Neural cell (in vitro differentiated cells): ENCODE measurements at regions not wholly inside any gene's neighbourhood (a gene's known extent, or its start where the extent isn't known, plus 50 kb on each side); places are given as distances from the start of the nearest gene placed in this dataset.
"Not testable (repeated sequence)": the region's sequence is repeated elsewhere in the genome, so short reads cannot be mapped to it uniquely, and the experiment has no call there.

Experiments
- H2AFZ ChIP-seq: fragments of 200-600, 300-800 bp; sonication (generic), shearing (Covaris generic); 2 replicates; pipeline ENCODE4 v1.6.0; 2014; ENCODE audit warnings: low read depth, mild to moderate bottlenecking, antibody characterized with exemption, low read length, moderate library complexity
- H3F3A ChIP-seq: fragments of 200-600 bp; shearing (Covaris generic); 2 replicates; pipeline ENCODE4 v1.6.1; 2016; ENCODE audit warnings: mild to moderate bottlenecking, moderate library complexity, mixed read lengths, antibody characterized with exemption, low read length; ENCODE audit not compliant: insufficient read depth, poor library complexity, severe bottlenecking
- H3K27ac ChIP-seq: fragments of 200-600, 300-800 bp; sonication (generic), shearing (Covaris generic); 2 replicates; pipeline ENCODE4 v1.5.1; 2014; ENCODE audit warnings: mild to moderate bottlenecking, low read length, moderate library complexity
- H3K27me3 ChIP-seq: fragments of 300-800, 200-600 bp; sonication (generic), shearing (Covaris generic); 2 replicates; pipeline ENCODE4 v1.6.0; 2014; ENCODE audit warnings: mild to moderate bottlenecking, low read depth, low read length, moderate library complexity; ENCODE audit not compliant: insufficient read depth
- H3K36me3 ChIP-seq: fragments of 300-800, 200-600 bp; sonication (generic), shearing (Covaris generic); 2 replicates; pipeline ENCODE4 v1.5.1; 2014; ENCODE audit warnings: mild to moderate bottlenecking, antibody characterized with exemption, low read length, moderate library complexity; ENCODE audit not compliant: insufficient read depth
- H3K4me2 ChIP-seq: fragments of 300-800, 200-600 bp; sonication (generic), shearing (Covaris generic); 2 replicates; pipeline ENCODE4 v1.6.0; 2014; ENCODE audit warnings: mild to moderate bottlenecking, low read length
- H3K4me3 ChIP-seq: fragments of 300-800, 200-600 bp; sonication (generic), shearing (Covaris generic); 2 replicates; pipeline ENCODE4 v1.5.1; 2014; ENCODE audit warnings: mild to moderate bottlenecking, low read length, moderate library complexity
- H3K79me2 ChIP-seq: fragments of 200-600 bp; shearing (Covaris generic); replicated peaks from 2 replicates; pipeline ENCODE4 v1.6.0; 2014; ENCODE audit warnings: mild to moderate bottlenecking, low read length, moderate library complexity; ENCODE audit not compliant: insufficient read depth
- H3K9ac ChIP-seq: fragments of 300-800, 200-600 bp; sonication (generic), shearing (Covaris generic); 2 replicates; pipeline ENCODE4 v1.6.1; 2016; ENCODE audit warnings: mild to moderate bottlenecking, low read length, mixed read lengths
- H3K9me2 ChIP-seq: fragments of 200-600 bp; shearing (Covaris generic); 2 replicates; pipeline ENCODE4 v1.6.1; 2016; ENCODE audit warnings: mild to moderate bottlenecking, low read length, mixed read lengths; ENCODE audit not compliant: insufficient read depth
- H3K9me3 ChIP-seq: fragments of 200-600, 300-800 bp; sonication (generic), shearing (Covaris generic); 2 replicates; pipeline ENCODE4 v1.6.1; 2016; ENCODE audit warnings: mild to moderate bottlenecking, mixed run types, low read length, moderate library complexity, mixed read lengths
- H4K20me1 ChIP-seq: fragments of 200-600 bp; shearing (Covaris generic); 2 replicates; pipeline ENCODE4 v1.6.1; 2016; ENCODE audit warnings: mild to moderate bottlenecking, mixed run types; ENCODE audit not compliant: insufficient read depth
- CTCF ChIP-seq: fragments of 450-650 bp; IDR thresholded peaks from 2 replicates; pipeline ENCODE4 v1.5.1; 2014; ENCODE audit warnings: antibody characterized with exemption, mild to moderate bottlenecking, moderate library complexity; ENCODE audit not compliant: poor library complexity, severe bottlenecking
- EP300 ChIP-seq: fragments of 450-650 bp; conservative IDR thresholded peaks from 2 replicates; pipeline ENCODE4 v1.6.1; 2014; ENCODE audit warnings: antibody characterized with exemption, mild to moderate bottlenecking, moderate library complexity; ENCODE audit not compliant: poor library complexity, severe bottlenecking
- EZH2 ChIP-seq: fragments of 200-600, 300-800 bp; shearing (Covaris generic), sonication (generic); IDR thresholded peaks from 2 replicates; pipeline ENCODE4 v1.6.1; 2014; ENCODE audit warnings: antibody characterized with exemption, low read length, borderline replicate concordance, mild to moderate bottlenecking; ENCODE audit not compliant: insufficient read depth, poor library complexity, severe bottlenecking
- MXI1 ChIP-seq: fragments of 450-650 bp; conservative IDR thresholded peaks from 2 replicates; pipeline ENCODE4 v1.6.1; 2014; ENCODE audit warnings: antibody characterized with exemption, mild to moderate bottlenecking; ENCODE audit not compliant: poor library complexity, severe bottlenecking
- POLR2AphosphoS5 ChIP-seq: IDR thresholded peaks from 2 replicates; pipeline ENCODE4 v1.6.1; 2012
- RAD21 ChIP-seq: fragments of 450-650 bp; conservative IDR thresholded peaks from 2 replicates; pipeline ENCODE4 v1.6.1; 2014; ENCODE audit warnings: antibody characterized with exemption, mild to moderate bottlenecking, moderate library complexity
- SMC3 ChIP-seq: fragments of 450-650 bp; conservative IDR thresholded peaks from 2 replicates; pipeline ENCODE4 v1.6.1; 2014; ENCODE audit warnings: antibody characterized with exemption, mild to moderate bottlenecking, moderate library complexity; ENCODE audit not compliant: poor library complexity
- TAF1 ChIP-seq: IDR thresholded peaks from 2 replicates; pipeline ENCODE4 v1.6.1; 2012; ENCODE audit warnings: low read depth
- TF ChIP-seq, protein P1 (sequence below): IDR thresholded peaks from 2 replicates; pipeline ENCODE4 v1.6.1; 2012; ENCODE audit warnings: borderline replicate concordance

DNA sequence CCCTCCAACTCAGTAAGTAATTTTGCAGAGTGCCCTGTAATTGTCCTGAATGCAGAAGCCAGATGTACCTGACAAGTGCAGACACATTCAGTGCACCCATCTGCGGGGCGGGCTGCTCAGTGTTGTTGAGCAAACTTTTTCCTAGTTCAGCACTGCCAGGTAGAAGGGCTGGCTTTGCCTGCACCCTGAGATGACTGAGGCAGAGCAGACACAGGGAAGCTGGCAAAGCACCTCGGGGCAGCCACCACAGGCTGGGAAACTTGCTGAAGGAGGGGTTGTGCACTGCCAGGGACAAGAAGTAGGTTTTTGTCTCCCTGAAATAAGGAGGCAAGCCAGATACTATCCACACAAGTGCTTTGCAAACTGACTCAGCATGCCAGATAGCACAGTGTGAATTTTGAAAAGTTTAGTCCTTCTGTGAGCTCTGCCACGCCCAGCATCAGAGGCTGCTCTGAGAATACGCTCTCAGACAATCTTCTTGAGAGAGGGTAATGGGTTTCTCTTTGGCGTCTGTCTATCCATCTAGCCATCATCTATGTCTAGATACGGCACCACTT is 62.3 kb downstream of the SOWAHC start:
- no peak overlapping the region for H2AFZ ChIP-seq
- H3K27me3 ChIP-seq: no peaks in the 10 kb centered on the region
- no peaks in the 10 kb centered on the region for H3K9me3 ChIP-seq
- no peaks in the 10 kb centered on the region for H4K20me1 ChIP-seq
- no peak overlapping the region for H3K4me3 ChIP-seq
- no peaks in the 10 kb centered on the region for H3K79me2 ChIP-seq
- no peak overlapping the region for H3K9ac ChIP-seq
- no peaks in the 10 kb centered on the region for H3K9me2 ChIP-seq
- no peaks in the 10 kb centered on the region for H3F3A ChIP-seq
- H3K36me3 ChIP-seq: no peaks in the 10 kb centered on the region
- no peak for TF ChIP-seq EP300
- TF ChIP-seq POLR2AphosphoS5: no peak
- no peak for TF ChIP-seq EZH2
- no peak for TF ChIP-seq CTCF
- TF ChIP-seq MXI1: no peak
- TF ChIP-seq, protein P1, sequence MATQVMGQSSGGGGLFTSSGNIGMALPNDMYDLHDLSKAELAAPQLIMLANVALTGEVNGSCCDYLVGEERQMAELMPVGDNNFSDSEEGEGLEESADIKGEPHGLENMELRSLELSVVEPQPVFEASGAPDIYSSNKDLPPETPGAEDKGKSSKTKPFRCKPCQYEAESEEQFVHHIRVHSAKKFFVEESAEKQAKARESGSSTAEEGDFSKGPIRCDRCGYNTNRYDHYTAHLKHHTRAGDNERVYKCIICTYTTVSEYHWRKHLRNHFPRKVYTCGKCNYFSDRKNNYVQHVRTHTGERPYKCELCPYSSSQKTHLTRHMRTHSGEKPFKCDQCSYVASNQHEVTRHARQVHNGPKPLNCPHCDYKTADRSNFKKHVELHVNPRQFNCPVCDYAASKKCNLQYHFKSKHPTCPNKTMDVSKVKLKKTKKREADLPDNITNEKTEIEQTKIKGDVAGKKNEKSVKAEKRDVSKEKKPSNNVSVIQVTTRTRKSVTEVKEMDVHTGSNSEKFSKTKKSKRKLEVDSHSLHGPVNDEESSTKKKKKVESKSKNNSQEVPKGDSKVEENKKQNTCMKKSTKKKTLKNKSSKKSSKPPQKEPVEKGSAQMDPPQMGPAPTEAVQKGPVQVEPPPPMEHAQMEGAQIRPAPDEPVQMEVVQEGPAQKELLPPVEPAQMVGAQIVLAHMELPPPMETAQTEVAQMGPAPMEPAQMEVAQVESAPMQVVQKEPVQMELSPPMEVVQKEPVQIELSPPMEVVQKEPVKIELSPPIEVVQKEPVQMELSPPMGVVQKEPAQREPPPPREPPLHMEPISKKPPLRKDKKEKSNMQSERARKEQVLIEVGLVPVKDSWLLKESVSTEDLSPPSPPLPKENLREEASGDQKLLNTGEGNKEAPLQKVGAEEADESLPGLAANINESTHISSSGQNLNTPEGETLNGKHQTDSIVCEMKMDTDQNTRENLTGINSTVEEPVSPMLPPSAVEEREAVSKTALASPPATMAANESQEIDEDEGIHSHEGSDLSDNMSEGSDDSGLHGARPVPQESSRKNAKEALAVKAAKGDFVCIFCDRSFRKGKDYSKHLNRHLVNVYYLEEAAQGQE: no peak
- no peak for TF ChIP-seq RAD21
- TF ChIP-seq TAF1: no peak
- no peak for TF ChIP-seq SMC3
- H3K27ac ChIP-seq: no peak overlapping the region
- H3K4me2 ChIP-seq: no peak overlapping the region

- not testable (repeated sequence) for H3K27me3 ChIP-seq, H4K20me1 ChIP-seq, H3K79me2 ChIP-seq, H2AFZ ChIP-seq, H3K4me2 ChIP-seq, H3K27ac ChIP-seq, H3K9me3 ChIP-seq, H3K9me2 ChIP-seq, H3F3A ChIP-seq, H3K9ac ChIP-seq, H3K36me3 ChIP-seq, H3K4me3 ChIP-seq
Measured at GRCh38 chr2:109677121-109677731, 63.1 kb downstream of the SOWAHC start.
